ENCODE measurements at regions not wholly inside any gene's neighbourhood (a gene's known extent, or its start where the extent isn't known, plus 50 kb on each side); places are given as distances from the start of the nearest gene placed in this dataset.

GRCh38 chr13:59394496-59394895 lies 769.2 kb downstream of the DIAPH3 start:
- TF ChIP-seq REST (IDR thresholded peaks at IDR 0.05; ENCODE audit: insufficient read depth in 1 of 2, low read depth in 2 of 2, low read length in 2 of 2) (no peak), TAF1 (IDR thresholded peaks at IDR 0.05; ENCODE audit: borderline replicate concordance, insufficient read depth, low read length) (no peak), SIN3A (IDR thresholded peaks at IDR 0.05; ENCODE audit: borderline replicate concordance, insufficient read depth, low read length) (no peak), FOXP2 (optimal IDR thresholded peaks at IDR 0.05; ENCODE audit: borderline replicate concordance, extremely low read depth, extremely low read length, insufficient read depth) (no peak), POLR2AphosphoS5 (IDR thresholded peaks at IDR 0.05; ENCODE audit: low read depth, low read length) (no peak)

GRCh38 chr13:59398127-59398526 lies 765.6 kb downstream of the DIAPH3 start:
- TF ChIP-seq REST (IDR thresholded peaks at IDR 0.05; ENCODE audit: insufficient read depth in 1 of 2, low read depth in 2 of 2, low read length in 2 of 2) (no peak), SIN3A (IDR thresholded peaks at IDR 0.05; ENCODE audit: borderline replicate concordance, insufficient read depth, low read length) (no peak), TAF1 (IDR thresholded peaks at IDR 0.05; ENCODE audit: borderline replicate concordance, insufficient read depth, low read length) (no peak), POLR2AphosphoS5 (IDR thresholded peaks at IDR 0.05; ENCODE audit: low read depth, low read length) (no peak), FOXP2 (optimal IDR thresholded peaks at IDR 0.05; ENCODE audit: borderline replicate concordance, extremely low read depth, extremely low read length, insufficient read depth) (no peak)

- no peak for TF ChIP-seq REST (IDR thresholded peaks at IDR 0.05; ENCODE audit: insufficient read depth in 1 of 2, low read depth in 2 of 2, low read length in 2 of 2)
- TF ChIP-seq FOXP2 (optimal IDR thresholded peaks at IDR 0.05; ENCODE audit: borderline replicate concordance, extremely low read depth, extremely low read length, insufficient read depth): no peak
- TF ChIP-seq TAF1 (IDR thresholded peaks at IDR 0.05; ENCODE audit: borderline replicate concordance, insufficient read depth, low read length): no peak
- TF ChIP-seq POLR2AphosphoS5 (IDR thresholded peaks at IDR 0.05; ENCODE audit: low read depth, low read length): no peak
- no peak for TF ChIP-seq SIN3A (IDR thresholded peaks at IDR 0.05; ENCODE audit: borderline replicate concordance, insufficient read depth, low read length)
Measured at GRCh38 chr13:59398661-59399060, 765.1 kb downstream of the DIAPH3 start.

GRCh38 chr13:59399513-59399912 lies 764.2 kb downstream of the DIAPH3 start:
- TF ChIP-seq FOXP2 (optimal IDR thresholded peaks at IDR 0.05; ENCODE audit: borderline replicate concordance, extremely low read depth, extremely low read length, insufficient read depth) (no peak), REST (IDR thresholded peaks at IDR 0.05; ENCODE audit: insufficient read depth in 1 of 2, low read depth in 2 of 2, low read length in 2 of 2) (no peak), POLR2AphosphoS5 (IDR thresholded peaks at IDR 0.05; ENCODE audit: low read depth, low read length) (no peak), SIN3A (IDR thresholded peaks at IDR 0.05; ENCODE audit: borderline replicate concordance, insufficient read depth, low read length) (no peak), TAF1 (IDR thresholded peaks at IDR 0.05; ENCODE audit: borderline replicate concordance, insufficient read depth, low read length) (no peak)

- TF ChIP-seq REST (IDR thresholded peaks at IDR 0.05; ENCODE audit: insufficient read depth in 1 of 2, low read depth in 2 of 2, low read length in 2 of 2): no peak
- no peak for TF ChIP-seq POLR2AphosphoS5 (IDR thresholded peaks at IDR 0.05; ENCODE audit: low read depth, low read length)
- TF ChIP-seq FOXP2 (optimal IDR thresholded peaks at IDR 0.05; ENCODE audit: borderline replicate concordance, extremely low read depth, extremely low read length, insufficient read depth): no peak
- no peak for TF ChIP-seq TAF1 (IDR thresholded peaks at IDR 0.05; ENCODE audit: borderline replicate concordance, insufficient read depth, low read length)
- TF ChIP-seq SIN3A (IDR thresholded peaks at IDR 0.05; ENCODE audit: borderline replicate concordance, insufficient read depth, low read length): no peak
Measured at GRCh38 chr13:59404331-59404730, 759.4 kb downstream of the DIAPH3 start.
